Left lung (tissue), 4 donors: ENCODE measurements at regions not wholly inside any gene's neighbourhood (a gene's known extent, or its start where the extent isn't known, plus 50 kb on each side); places are given as distances from the start of the nearest gene placed in this dataset.

Experiments
- ATAC-seq: fragments of 200-7000 bp; cut with Tn5 transposase; one replicate; pipeline ENCODE4 v1.9.1; 2020; ENCODE audit warnings: moderate library complexity
- DNase-seq, 4 donors: peaks; one replicate each; pipeline ENCODE4 v3.0.0-alpha.2; 2013 to 2020
- H3K27ac ChIP-seq, 2 donors: fragments of 200-600 bp; sonication (generic) in 1 of 2; one replicate each; pipeline versions ENCODE4 v1.5.0 to v1.8.0; 2020 to 2021
- H3K27me3 ChIP-seq, 2 donors: fragments of 200-600 bp; sonication (generic) in 1 of 2; one replicate each; pipeline versions ENCODE4 v1.5.0 to v1.8.0; 2020 to 2021
- H3K36me3 ChIP-seq, 2 donors: fragments of 200-600 bp; sonication (generic) in 1 of 2; one replicate each; pipeline versions ENCODE4 v1.5.0 to v1.8.0; 2020 to 2021
- H3K4me1 ChIP-seq, 2 donors: fragments of 200-600 bp; one replicate each; pipeline ENCODE4 v1.8.0; 2021
- H3K4me3 ChIP-seq, 2 donors: fragments of 200-600 bp; sonication (generic) in 1 of 2; one replicate each; pipeline versions ENCODE4 v1.5.0 to v1.8.0; 2020 to 2021; ENCODE audit warnings: mild to moderate bottlenecking in 1 of 2
- H3K9me3 ChIP-seq, 2 donors: fragments of 200-600 bp; sonication (generic) in 1 of 2; one replicate each; pipeline versions ENCODE4 v1.5.0 to v1.8.0; 2020 to 2021
- intact Hi-C, 2 donors: fragments of 100-400 bp; cut with DNase I; formaldehyde crosslinking; loops; one replicate each; pipeline versions ENCODE4 v1.11.2 to v1.14.2; 2022
- TF ChIP-seq, protein P1 (sequence below), 2 donors: fragments of 200-600 bp; sonication (generic) in 1 of 2; IDR thresholded peaks; one replicate each; pipeline versions ENCODE4 v1.5.0 to v1.8.0; 2021; ENCODE audit warnings: antibody characterized with exemption in 2 of 2
- donor health status: DM: no; HTN: yes; CAD: no.
- donor health status: DM: no; HTN: no; CAD: no.

DNA sequence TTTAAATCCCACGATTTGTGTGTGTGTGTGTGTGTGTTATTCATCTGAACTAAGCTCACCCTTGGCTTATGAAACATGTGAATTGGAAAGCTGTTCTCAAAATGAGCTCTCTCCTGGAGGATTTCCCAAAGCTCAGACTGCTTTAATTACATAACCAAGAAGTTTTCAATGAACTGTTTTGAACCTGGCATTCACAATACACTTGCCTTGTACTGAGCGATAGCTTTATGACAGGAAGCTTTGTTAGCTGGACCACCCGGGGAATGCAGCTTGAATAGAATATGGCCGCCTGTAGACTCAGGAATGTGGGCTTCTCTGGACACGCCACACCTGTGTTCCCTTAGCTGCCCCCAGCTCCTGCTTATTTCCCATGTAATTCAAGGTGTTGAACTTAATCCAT lies 71.4 kb upstream of the PREP start:
- no peak for DNase-seq
- Histone ChIP-seq H3K27ac (no peak overlapping the region), H3K4me1 (no peaks in the 10 kb centered on the region), H3K9me3 (no peaks in the 10 kb centered on the region), H3K36me3 (no peaks in the 10 kb centered on the region), H3K27me3 (no peaks in the 10 kb centered on the region), H3K4me3 (no peak overlapping the region)
- TF ChIP-seq, protein P1, sequence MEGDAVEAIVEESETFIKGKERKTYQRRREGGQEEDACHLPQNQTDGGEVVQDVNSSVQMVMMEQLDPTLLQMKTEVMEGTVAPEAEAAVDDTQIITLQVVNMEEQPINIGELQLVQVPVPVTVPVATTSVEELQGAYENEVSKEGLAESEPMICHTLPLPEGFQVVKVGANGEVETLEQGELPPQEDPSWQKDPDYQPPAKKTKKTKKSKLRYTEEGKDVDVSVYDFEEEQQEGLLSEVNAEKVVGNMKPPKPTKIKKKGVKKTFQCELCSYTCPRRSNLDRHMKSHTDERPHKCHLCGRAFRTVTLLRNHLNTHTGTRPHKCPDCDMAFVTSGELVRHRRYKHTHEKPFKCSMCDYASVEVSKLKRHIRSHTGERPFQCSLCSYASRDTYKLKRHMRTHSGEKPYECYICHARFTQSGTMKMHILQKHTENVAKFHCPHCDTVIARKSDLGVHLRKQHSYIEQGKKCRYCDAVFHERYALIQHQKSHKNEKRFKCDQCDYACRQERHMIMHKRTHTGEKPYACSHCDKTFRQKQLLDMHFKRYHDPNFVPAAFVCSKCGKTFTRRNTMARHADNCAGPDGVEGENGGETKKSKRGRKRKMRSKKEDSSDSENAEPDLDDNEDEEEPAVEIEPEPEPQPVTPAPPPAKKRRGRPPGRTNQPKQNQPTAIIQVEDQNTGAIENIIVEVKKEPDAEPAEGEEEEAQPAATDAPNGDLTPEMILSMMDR (IDR thresholded peaks at IDR 0.05): no peak
- intact Hi-C loops: no loop called here
- ATAC-seq: no peak

DNA sequence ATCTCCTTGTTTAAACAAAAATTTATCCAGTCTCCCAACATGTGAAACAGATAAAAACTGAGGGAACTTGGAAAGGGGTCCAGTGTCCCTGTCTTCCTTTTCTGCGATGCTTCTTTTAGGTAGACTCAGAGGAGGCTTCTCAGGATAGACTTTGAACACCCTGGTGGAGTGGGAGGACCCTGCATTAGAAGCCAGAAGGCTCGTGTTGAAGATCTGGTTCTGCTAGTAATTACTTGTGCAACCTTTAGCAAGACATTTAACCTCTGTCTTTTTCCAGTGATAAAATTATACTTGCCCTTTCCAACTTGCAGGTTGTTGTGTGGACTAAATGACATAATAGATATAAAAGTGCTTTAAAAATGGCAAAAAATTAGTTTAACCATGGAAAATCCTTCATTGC lies 67.1 kb upstream of the PREP start:
- no peaks in the 10 kb centered on the region for H3K27me3 ChIP-seq
- intact Hi-C loops: no loop called here

GRCh38 chr6:105468850-105469249 lies 66.0 kb upstream of the PREP start:
- DNase-seq (no peak), ATAC-seq (no peak)
- Histone ChIP-seq H3K27ac (no peak overlapping the region), H3K27me3 (no peaks in the 10 kb centered on the region), H3K4me1 (no peaks in the 10 kb centered on the region), H3K9me3 (peaks cover 0 to 17% of the 10 kb centered on the region in 2 donors), H3K4me3 (no peak overlapping the region), H3K36me3 (no peaks in the 10 kb centered on the region)
- TF ChIP-seq, protein P1 (IDR thresholded peaks at IDR 0.05): no peak
- intact Hi-C loops: no loop called here

More for the DNA sequence above, 67.1 kb upstream of the PREP start:
- peaks cover 0 to 17% of the 10 kb centered on the region in 2 donors for H3K9me3 ChIP-seq
- no peaks in the 10 kb centered on the region for H3K4me1 ChIP-seq
- H3K27ac ChIP-seq: no peak overlapping the region
- DNase-seq (no peak), ATAC-seq (no peak)
- no peak overlapping the region for H3K4me3 ChIP-seq
- TF ChIP-seq, protein P1 (IDR thresholded peaks at IDR 0.05): no peak
- no peaks in the 10 kb centered on the region for H3K36me3 ChIP-seq

DNA sequence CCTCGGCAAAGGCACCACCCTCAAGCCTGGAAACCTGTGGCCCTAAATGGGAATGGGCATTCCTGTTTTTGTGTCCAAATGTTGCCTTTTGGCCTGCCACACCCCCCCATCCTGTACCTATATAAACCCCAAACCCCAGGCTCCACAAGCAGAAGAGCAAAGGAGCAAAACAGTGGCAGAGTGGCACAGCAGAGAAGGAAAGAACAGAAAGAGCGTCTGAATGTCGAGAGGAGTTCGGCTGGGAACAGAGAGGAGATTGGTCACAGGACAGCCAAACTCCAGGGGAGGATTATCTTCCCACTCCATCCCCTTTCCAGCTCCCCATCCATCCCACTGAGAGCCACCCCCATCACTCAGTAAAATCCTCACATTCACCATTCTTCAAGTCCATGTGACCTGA lies 58.0 kb upstream of the PREP start:
- intact Hi-C loops: no loop called here
- Histone ChIP-seq H3K36me3 (no peaks in the 10 kb centered on the region), H3K4me1 (no peaks in the 10 kb centered on the region), H3K27ac (no peak overlapping the region), H3K27me3 (no peaks in the 10 kb centered on the region), H3K9me3 (peaks cover 0 to 10% of the 10 kb centered on the region in 2 donors), H3K4me3 (no peak overlapping the region)
- TF ChIP-seq, protein P1 (IDR thresholded peaks at IDR 0.05): no peak
- no peak for DNase-seq
- ATAC-seq: no peak

GRCh38 chr6:105459864-105460263 lies 57.0 kb upstream of the PREP start:
- no peaks in the 10 kb centered on the region for H3K9me3 ChIP-seq
- no peak overlapping the region for H3K4me3 ChIP-seq
- ATAC-seq (no peak), DNase-seq (no peak)
- H3K27me3 ChIP-seq: no peaks in the 10 kb centered on the region
- H3K27ac ChIP-seq: no peak overlapping the region
- H3K36me3 ChIP-seq: no peaks in the 10 kb centered on the region
- no peaks in the 10 kb centered on the region for H3K4me1 ChIP-seq
- intact Hi-C loops: no loop called here
- TF ChIP-seq, protein P1 (IDR thresholded peaks at IDR 0.05): no peak
